ENCODE measurements at regions not wholly inside any gene's neighbourhood (a gene's known extent, or its start where the extent isn't known, plus 50 kb on each side); places are given as distances from the start of the nearest gene placed in this dataset.

GRCh38 chr17:79192503-79193351 is 118.1 kb downstream of the ENGASE start (continued):
- TF ChIP-seq SOX13 (IDR thresholded peaks at IDR 0.05) (no peak), SOX13 (CRISPR knock-in tag; conservative IDR thresholded peaks at IDR 0.05 in 1 of 2, IDR thresholded peaks at IDR 0.05 in 1 of 2) (0 out of 4 replicates have a peak, but pooled peaks of 1 of the 2 experiments have one; percentile 21), ZNF142 (CRISPR knock-in tag; IDR thresholded peaks at IDR 0.05) (peak; percentile 62; the same call in 1 of the 2 replicates), EHMT2 (IDR thresholded peaks at IDR 0.05; ENCODE audit: borderline replicate concordance, low read depth, low read length) (peak; percentile 78; the same call in 1 of the 2 replicates), ZNF772 (CRISPR knock-in tag; IDR thresholded peaks at IDR 0.05) (peak; percentile 85; the same call in 1 of the 2 replicates), ZNF432 (CRISPR knock-in tag; IDR thresholded peaks at IDR 0.05; ENCODE audit: borderline replicate concordance) (no peak), BRD4 (CRISPR knock-in tag; IDR thresholded peaks at IDR 0.05) (no peak), ZNF207 (IDR thresholded peaks at IDR 0.05; ENCODE audit: borderline replicate concordance) (no peak), ZFP36 (IDR thresholded peaks at IDR 0.05; ENCODE audit: borderline replicate concordance, low read depth, low read length, partially characterized antibody) (no peak), ZFP62 (CRISPR knock-in tag; IDR thresholded peaks at IDR 0.05) (no peak), SNRNP70 (IDR thresholded peaks at IDR 0.05; ENCODE audit: low read depth, low read length) (no peak), AKAP8 (CRISPR knock-in tag; IDR thresholded peaks at IDR 0.05) (peak; percentile 65; the same call in 1 of the 2 replicates), HOXA3 (CRISPR knock-in tag; IDR thresholded peaks at IDR 0.05) (peak; percentile 51), JARID2 (CRISPR knock-in tag; IDR thresholded peaks at IDR 0.05; ENCODE audit: insufficient replicate concordance) (no peak), NFRKB (IDR thresholded peaks at IDR 0.05) (no peak), TBX2 (CRISPR knock-in tag; IDR thresholded peaks at IDR 0.05; ENCODE audit: borderline replicate concordance) (peak; percentile 60; the same call in 1 of the 2 replicates), ZFX (CRISPR knock-in tag; IDR thresholded peaks at IDR 0.05; ENCODE audit: low read depth) (no peak), MAF1 (CRISPR knock-in tag; IDR thresholded peaks at IDR 0.05; ENCODE audit: borderline replicate concordance) (0 out of 2 replicates have a peak, but pooled peaks have one; percentile 65), KLF6 (CRISPR knock-in tag; IDR thresholded peaks at IDR 0.05) (peak; percentile 83; the same call in 1 of the 2 replicates), ZNF780A (CRISPR knock-in tag; IDR thresholded peaks at IDR 0.05) (no peak), ZNF713 (CRISPR knock-in tag; IDR thresholded peaks at IDR 0.05) (no peak)
- TF ChIP-seq, protein P1, sequence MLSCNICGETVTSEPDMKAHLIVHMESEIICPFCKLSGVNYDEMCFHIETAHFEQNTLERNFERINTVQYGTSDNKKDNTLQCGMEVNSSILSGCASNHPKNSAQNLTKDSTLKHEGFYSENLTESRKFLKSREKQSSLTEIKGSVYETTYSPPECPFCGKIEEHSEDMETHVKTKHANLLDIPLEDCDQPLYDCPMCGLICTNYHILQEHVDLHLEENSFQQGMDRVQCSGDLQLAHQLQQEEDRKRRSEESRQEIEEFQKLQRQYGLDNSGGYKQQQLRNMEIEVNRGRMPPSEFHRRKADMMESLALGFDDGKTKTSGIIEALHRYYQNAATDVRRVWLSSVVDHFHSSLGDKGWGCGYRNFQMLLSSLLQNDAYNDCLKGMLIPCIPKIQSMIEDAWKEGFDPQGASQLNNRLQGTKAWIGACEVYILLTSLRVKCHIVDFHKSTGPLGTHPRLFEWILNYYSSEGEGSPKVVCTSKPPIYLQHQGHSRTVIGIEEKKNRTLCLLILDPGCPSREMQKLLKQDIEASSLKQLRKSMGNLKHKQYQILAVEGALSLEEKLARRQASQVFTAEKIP (CRISPR knock-in tag; IDR thresholded peaks at IDR 0.05; ENCODE audit: borderline replicate concordance), result no peak

Measured in HepG2 (cell line).